ENCODE measurements at regions not wholly inside any gene's neighbourhood (a gene's known extent, or its start where the extent isn't known, plus 50 kb on each side); places are given as distances from the start of the nearest gene placed in this dataset.

GRCh38 chr21:41648591-41649031 lies 118.2 kb downstream of the RIPK4 start:
- TF ChIP-seq CTCF (IDR thresholded peaks at IDR 0.05) (no peak), RCOR1 (IDR thresholded peaks at IDR 0.05; ENCODE audit: low read length) (no peak), REST (IDR thresholded peaks at IDR 0.05; ENCODE audit: low read depth, low read length) (no peak), POLR2AphosphoS5 (IDR thresholded peaks at IDR 0.05; ENCODE audit: low read depth, low read length) (no peak), PBX3 (IDR thresholded peaks at IDR 0.05) (peak; percentile 78), JUND (IDR thresholded peaks at IDR 0.05) (peak; percentile 82), RAD21 (IDR thresholded peaks at IDR 0.05; ENCODE audit: low read length) (no peak), FOXJ3 (CRISPR knock-in tag; IDR thresholded peaks at IDR 0.05) (no peak), FOXM1 (IDR thresholded peaks at IDR 0.05; ENCODE audit: low read depth) (no peak), MXI1 (IDR thresholded peaks at IDR 0.05; ENCODE audit: low read depth, low read length) (no peak), SMC3 (IDR thresholded peaks at IDR 0.05; ENCODE audit: low read depth, low read length) (no peak), TCF12 (IDR thresholded peaks at IDR 0.05) (peak; percentile 66), NRF1 (IDR thresholded peaks at IDR 0.05; ENCODE audit: low read depth, low read length) (no peak)

Data from SK-N-SH (cell line).